Epithelial cell of proximal tubule (primary cell): ENCODE measurements at regions not wholly inside any gene's neighbourhood (a gene's known extent, or its start where the extent isn't known, plus 50 kb on each side); places are given as distances from the start of the nearest gene placed in this dataset.

Experiments
- DNase-seq: peaks from one replicate; pipeline ENCODE4 v3.0.0-alpha.2; 2011; ENCODE audit warnings: low read depth
- H3K4me3 ChIP-seq: 2 replicates; pipeline ENCODE4 v1.5.1; 2011; ENCODE audit warnings: low read depth, mild to moderate bottlenecking, low read length
- CTCF ChIP-seq: conservative IDR thresholded peaks from 2 replicates; pipeline ENCODE4 v1.5.1; 2012; ENCODE audit warnings: low read depth, mild to moderate bottlenecking, low read length

GRCh38 chr1:213773975-213774374 lies 213.8 kb upstream of the PROX1 start:
- TF ChIP-seq CTCF: no peak
- no peak for DNase-seq
- no peak overlapping the region for H3K4me3 ChIP-seq

GRCh38 chr1:213776969-213777368 lies 210.8 kb upstream of the PROX1 start:
- H3K4me3 ChIP-seq: no peak overlapping the region
- no peak for DNase-seq
- no peak for TF ChIP-seq CTCF

- DNase-seq: no peak
- H3K4me3 ChIP-seq: no peak overlapping the region
- no peak for TF ChIP-seq CTCF
Observed at GRCh38 chr1:213779228-213779627, 208.5 kb upstream of the PROX1 start.

- no peak overlapping the region for H3K4me3 ChIP-seq
- DNase-seq: no peak
- no peak for TF ChIP-seq CTCF
Observed at GRCh38 chr1:213782941-213783672, 204.7 kb upstream of the PROX1 start.

- no peak for DNase-seq
- H3K4me3 ChIP-seq: no peak overlapping the region
- no peak for TF ChIP-seq CTCF
Observed at GRCh38 chr1:213783893-213784292, 203.9 kb upstream of the PROX1 start.

GRCh38 chr1:213786683-213787082 lies 201.1 kb upstream of the PROX1 start:
- no peak for TF ChIP-seq CTCF
- no peak for DNase-seq
- H3K4me3 ChIP-seq: no peak overlapping the region

GRCh38 chr1:213790565-213790964 lies 197.2 kb upstream of the PROX1 start:
- no peak overlapping the region for H3K4me3 ChIP-seq
- TF ChIP-seq CTCF: no peak
- no peak for DNase-seq
